ENCODE measurements at regions not wholly inside any gene's neighbourhood (a gene's known extent, or its start where the extent isn't known, plus 50 kb on each side); places are given as distances from the start of the nearest gene placed in this dataset.

GRCh38 chr10:44020322-44021111 lies 364.4 kb downstream of the CXCL12 start:
- no peak for DNase-seq

GRCh38 chr10:44017483-44018145 lies 367.3 kb downstream of the CXCL12 start:
- DNase-seq, result no peak

- no peak for DNase-seq
Measured at GRCh38 chr10:44016589-44017482, 368.1 kb downstream of the CXCL12 start.

GRCh38 chr10:44015702-44016500 lies 367.2 kb upstream of the ZNF32 start:
- no peak for DNase-seq

GRCh38 chr10:44014644-44015250 lies 366.1 kb upstream of the ZNF32 start:
- no peak for DNase-seq

- DNase-seq, result no peak
Measured at GRCh38 chr10:44013981-44014380, 365.3 kb upstream of the ZNF32 start.

GRCh38 chr10:44012921-44013320 lies 364.2 kb upstream of the ZNF32 start:
- DNase-seq, result no peak

GRCh38 chr10:44011603-44011981 lies 362.9 kb upstream of the ZNF32 start:
- DNase-seq, result no peak

GRCh38 chr10:44010873-44011602 lies 362.4 kb upstream of the ZNF32 start:
- DNase-seq, result no peak

- no peak for DNase-seq
Measured at GRCh38 chr10:44009891-44010632, 361.4 kb upstream of the ZNF32 start.

GRCh38 chr10:44008917-44009709 lies 360.4 kb upstream of the ZNF32 start:
- no peak for DNase-seq

- DNase-seq, result no peak
Measured at GRCh38 chr10:44008270-44008916, 359.7 kb upstream of the ZNF32 start.

GRCh38 chr10:44006771-44007170 lies 358.1 kb upstream of the ZNF32 start:
- no peak for DNase-seq

GRCh38 chr10:44005788-44006099 lies 357.1 kb upstream of the ZNF32 start:
- no peak for DNase-seq

- DNase-seq, result no peak
Measured at GRCh38 chr10:44004913-44005787, 356.5 kb upstream of the ZNF32 start.

- DNase-seq, result no peak
Measured at GRCh38 chr10:43998021-43998809, 349.5 kb upstream of the ZNF32 start.

- DNase-seq, result no peak
Measured at GRCh38 chr10:43997330-43997729, 348.6 kb upstream of the ZNF32 start.

GRCh38 chr10:43994539-43994938 lies 345.9 kb upstream of the ZNF32 start:
- no peak for DNase-seq

All from CD4-positive, alpha-beta T cell treated with Interleukin-17A for 4 hours (primary cell).